MM.1S (cell line): ENCODE measurements at regions not wholly inside any gene's neighbourhood (a gene's known extent, or its start where the extent isn't known, plus 50 kb on each side); places are given as distances from the start of the nearest gene placed in this dataset.

Source experiments
- EZH2 ChIP-seq: fragments of 300-600 bp; sonication (generic); optimal IDR thresholded peaks from 2 replicates; pipeline ENCODE3; 2017; ENCODE audit warnings: low read depth, mild to moderate bottlenecking, antibody characterized with exemption, low read length, mixed read lengths
- EZH2phosphoT487 ChIP-seq: fragments of 300-600 bp; sonication (generic); IDR thresholded peaks from 2 replicates; pipeline ENCODE4 v1.6.1; 2018; ENCODE audit warnings: antibody characterized with exemption, low read length

DNA sequence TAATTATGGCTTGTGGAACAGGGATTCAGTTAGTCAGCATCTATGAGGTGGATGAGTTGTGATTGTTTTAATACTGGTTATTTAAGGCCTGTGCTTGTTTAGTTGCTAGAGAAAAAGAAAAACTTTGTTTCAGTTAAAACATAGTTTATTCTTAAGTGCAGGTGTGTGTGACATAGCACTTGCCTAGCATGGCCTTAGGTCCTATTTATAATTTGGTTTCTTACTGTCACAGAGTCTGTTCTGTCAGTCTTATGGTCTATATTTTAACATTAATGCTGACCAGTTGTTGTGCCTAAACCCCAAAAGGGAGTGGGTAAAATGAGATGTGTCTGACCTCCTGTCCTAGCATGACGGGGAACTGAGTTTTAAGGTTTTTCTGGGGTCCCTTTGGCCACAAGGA is 486.3 kb downstream of the ZIC1 start:
- TF ChIP-seq EZH2phosphoT487 (no peak), EZH2 (no peak)
